ENCODE measurements at regions not wholly inside any gene's neighbourhood (a gene's known extent, or its start where the extent isn't known, plus 50 kb on each side); places are given as distances from the start of the nearest gene placed in this dataset.

GRCh38 chr6:193773-194310, 98.4 kb upstream of the DUSP22 start:
- no peaks in the 10 kb centered on the region for H3K9me3 ChIP-seq
- no peaks in the 10 kb centered on the region for H3K27me3 ChIP-seq
- no peak overlapping the region for H3K4me3 ChIP-seq
- no peak for DNase-seq
- no peak overlapping the region for H3K27ac ChIP-seq
- intact Hi-C loops (cut with DNase I): no loop called here
- 69 to 72% (median 70%) methylated on average over 7 of the region's 7 CpGs for WGBS, 3 donors
- H3K36me3 ChIP-seq: no peaks in the 10 kb centered on the region
- H3K4me1 ChIP-seq (ENCODE audit: insufficient read depth): peaks cover 2% of the 10 kb centered on the region
- TF ChIP-seq EP300 (IDR thresholded peaks at IDR 0.05) (no peak), POLR2A (IDR thresholded peaks at IDR 0.05) (no peak)
- TF ChIP-seq, protein P1, sequence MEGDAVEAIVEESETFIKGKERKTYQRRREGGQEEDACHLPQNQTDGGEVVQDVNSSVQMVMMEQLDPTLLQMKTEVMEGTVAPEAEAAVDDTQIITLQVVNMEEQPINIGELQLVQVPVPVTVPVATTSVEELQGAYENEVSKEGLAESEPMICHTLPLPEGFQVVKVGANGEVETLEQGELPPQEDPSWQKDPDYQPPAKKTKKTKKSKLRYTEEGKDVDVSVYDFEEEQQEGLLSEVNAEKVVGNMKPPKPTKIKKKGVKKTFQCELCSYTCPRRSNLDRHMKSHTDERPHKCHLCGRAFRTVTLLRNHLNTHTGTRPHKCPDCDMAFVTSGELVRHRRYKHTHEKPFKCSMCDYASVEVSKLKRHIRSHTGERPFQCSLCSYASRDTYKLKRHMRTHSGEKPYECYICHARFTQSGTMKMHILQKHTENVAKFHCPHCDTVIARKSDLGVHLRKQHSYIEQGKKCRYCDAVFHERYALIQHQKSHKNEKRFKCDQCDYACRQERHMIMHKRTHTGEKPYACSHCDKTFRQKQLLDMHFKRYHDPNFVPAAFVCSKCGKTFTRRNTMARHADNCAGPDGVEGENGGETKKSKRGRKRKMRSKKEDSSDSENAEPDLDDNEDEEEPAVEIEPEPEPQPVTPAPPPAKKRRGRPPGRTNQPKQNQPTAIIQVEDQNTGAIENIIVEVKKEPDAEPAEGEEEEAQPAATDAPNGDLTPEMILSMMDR (IDR thresholded peaks at IDR 0.05): no peak

GRCh38 chr6:195861-196360, 96.4 kb upstream of the DUSP22 start:
- TF ChIP-seq, protein P1 (IDR thresholded peaks at IDR 0.05): no peak
- TF ChIP-seq EP300 (IDR thresholded peaks at IDR 0.05) (no peak), POLR2A (IDR thresholded peaks at IDR 0.05) (no peak)
- 1 to 9% (median 2%) methylated on average over 3 of the region's 3 CpGs for WGBS, 3 donors
- Histone ChIP-seq H3K4me3 (no peak overlapping the region), H3K36me3 (no peaks in the 10 kb centered on the region), H3K27me3 (no peaks in the 10 kb centered on the region), H3K27ac (peak overlapping the region in 1 of 2 donors; percentile 25), H3K9me3 (no peaks in the 10 kb centered on the region), H3K4me1 (ENCODE audit: insufficient read depth) (peaks cover 2% of the 10 kb centered on the region)
- intact Hi-C loops (cut with DNase I): no loop called here
- peak; percentile 38 to 56 (median 50) for DNase-seq

DNA sequence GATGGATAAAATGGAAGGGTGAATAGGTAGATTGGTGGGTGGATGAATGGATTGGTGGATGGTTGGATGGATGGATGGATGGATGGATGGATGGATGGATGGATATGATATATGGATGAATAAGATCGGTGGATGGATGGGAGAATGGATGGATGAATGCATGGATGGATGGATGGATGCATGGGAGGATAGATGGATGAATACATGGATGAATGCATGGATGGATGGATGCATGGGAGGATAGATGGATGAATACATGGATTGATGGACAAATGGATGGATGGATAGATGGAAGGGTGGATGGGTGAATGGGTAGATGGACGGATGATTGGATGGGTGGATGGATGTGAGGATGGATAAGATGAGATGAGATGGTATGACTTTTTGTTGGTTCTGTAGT, 95.7 kb upstream of the DUSP22 start:
- Histone ChIP-seq H3K4me3 (no peak overlapping the region), H3K27ac (no peak overlapping the region), H3K27me3 (no peaks in the 10 kb centered on the region), H3K36me3 (no peaks in the 10 kb centered on the region), H3K9me3 (no peaks in the 10 kb centered on the region), H3K4me1 (ENCODE audit: insufficient read depth) (peaks cover 2% of the 10 kb centered on the region)
- WGBS, 3 donors: 89 to 95% (median 94%) methylated on average over 2 of the region's 2 CpGs
- DNase-seq: no peak
- intact Hi-C loops (cut with DNase I): no loop called here
- TF ChIP-seq EP300 (IDR thresholded peaks at IDR 0.05): no peak
- no peak for TF ChIP-seq POLR2A (IDR thresholded peaks at IDR 0.05)
- TF ChIP-seq, protein P1 (IDR thresholded peaks at IDR 0.05): no peak

GRCh38 chr6:203661-204060, 88.6 kb upstream of the DUSP22 start:
- Histone ChIP-seq H3K4me1 (ENCODE audit: insufficient read depth) (no peaks in the 10 kb centered on the region), H3K27me3 (no peaks in the 10 kb centered on the region), H3K4me3 (no peak overlapping the region), H3K36me3 (no peaks in the 10 kb centered on the region), H3K9me3 (no peaks in the 10 kb centered on the region), H3K27ac (no peak overlapping the region)
- WGBS, 3 donors: 80 to 84% (median 82%) methylated on average over 9 of the region's 9 CpGs
- no peak for DNase-seq
- intact Hi-C loops (cut with DNase I): no loop called here
- TF ChIP-seq EP300 (IDR thresholded peaks at IDR 0.05): no peak
- TF ChIP-seq, protein P1 (IDR thresholded peaks at IDR 0.05): no peak
- no peak for TF ChIP-seq POLR2A (IDR thresholded peaks at IDR 0.05)
